M059J (cell line): ENCODE measurements at regions not wholly inside any gene's neighbourhood (a gene's known extent, or its start where the extent isn't known, plus 50 kb on each side); places are given as distances from the start of the nearest gene placed in this dataset.
"Not testable (repeated sequence)": the region's sequence is repeated elsewhere in the genome, so short reads cannot be mapped to it uniquely, and the experiment has no call there.

Experiments
- DNase-seq: peaks from one replicate; pipeline ENCODE4 v3.0.0-alpha.2; 2012; ENCODE audit warnings: low read depth

- no peak for DNase-seq
Observed at GRCh38 chr6:69623357-69623756, 173.5 kb downstream of the LMBRD1 start.

GRCh38 chr6:69622924-69623323 is 173.9 kb downstream of the LMBRD1 start:
- no peak for DNase-seq

- DNase-seq, result no peak
Observed at GRCh38 chr6:69622230-69622629, 174.6 kb downstream of the LMBRD1 start.

- no peak for DNase-seq
Observed at GRCh38 chr6:69617163-69617562, 179.6 kb downstream of the LMBRD1 start.

GRCh38 chr6:69609836-69610472 is 186.9 kb downstream of the LMBRD1 start:
- no peak for DNase-seq

- DNase-seq, result no peak
Observed at GRCh38 chr6:69601132-69601531, 195.7 kb downstream of the LMBRD1 start.

GRCh38 chr6:69594405-69594804 is 202.4 kb downstream of the LMBRD1 start:
- peak; percentile 13 for DNase-seq

- DNase-seq, result peak; percentile 21
Observed at GRCh38 chr6:69593706-69594105, 203.1 kb downstream of the LMBRD1 start.

GRCh38 chr6:69589626-69590025 is 207.2 kb downstream of the LMBRD1 start:
- DNase-seq, result no peak

- no peak for DNase-seq
Observed at GRCh38 chr6:69584913-69585729, 211.7 kb downstream of the LMBRD1 start.

GRCh38 chr6:69584536-69584912 is 212.3 kb downstream of the LMBRD1 start:
- peak; percentile 11 for DNase-seq

- DNase-seq, result no peak
Observed at GRCh38 chr6:69581581-69581980, 215.2 kb downstream of the LMBRD1 start.

- no peak for DNase-seq
Observed at GRCh38 chr6:69580706-69581105, 216.1 kb downstream of the LMBRD1 start.

GRCh38 chr6:69578361-69578890 is 218.4 kb downstream of the LMBRD1 start:
- no peak for DNase-seq

GRCh38 chr6:69571234-69571633 is 225.6 kb downstream of the LMBRD1 start:
- DNase-seq, result no peak

GRCh38 chr6:69570106-69570505 is 226.7 kb downstream of the LMBRD1 start:
- no peak for DNase-seq

GRCh38 chr6:69560597-69560996 is 236.2 kb downstream of the LMBRD1 start:
- DNase-seq, result not testable (repeated sequence)

- DNase-seq, result no peak
Observed at GRCh38 chr6:69555088-69555638, 241.6 kb downstream of the LMBRD1 start.

- no peak for DNase-seq
Observed at GRCh38 chr6:69542494-69542893, 254.3 kb downstream of the LMBRD1 start.

- no peak for DNase-seq
Observed at GRCh38 chr6:69527921-69528476, 268.8 kb downstream of the LMBRD1 start.

- DNase-seq, result not testable (repeated sequence)
Observed at GRCh38 chr6:69515480-69515879, 281.3 kb downstream of the LMBRD1 start.

- DNase-seq, result no peak
Observed at GRCh38 chr6:69494595-69494994, 302.2 kb downstream of the LMBRD1 start.
